ENCODE measurements at regions not wholly inside any gene's neighbourhood (a gene's known extent, or its start where the extent isn't known, plus 50 kb on each side); places are given as distances from the start of the nearest gene placed in this dataset.
"Not testable (repeated sequence)": the region's sequence is repeated elsewhere in the genome, so short reads cannot be mapped to it uniquely, and the experiment has no call there.

- DNase-seq (ENCODE audit: low spot score): peak; percentile 2
Observed at GRCh38 chrX:86946569-86946968, 571.0 kb upstream of the KLHL4 start.

GRCh38 chrX:86964321-86964720 is 553.3 kb upstream of the KLHL4 start:
- DNase-seq (ENCODE audit: low spot score): no peak
- no peak for TF ChIP-seq CTCF (IDR thresholded peaks at IDR 0.05; ENCODE audit: extremely low read depth, missing control alignments)

More at GRCh38 chrX:86946569-86946968, 571.0 kb upstream of the KLHL4 start:
- TF ChIP-seq CTCF (IDR thresholded peaks at IDR 0.05; ENCODE audit: extremely low read depth, missing control alignments): peak; percentile 7

GRCh38 chrX:86981326-86981879 is 536.2 kb upstream of the KLHL4 start:
- DNase-seq (ENCODE audit: low spot score): no peak
- no peak for TF ChIP-seq CTCF (IDR thresholded peaks at IDR 0.05; ENCODE audit: extremely low read depth, missing control alignments)

- DNase-seq (ENCODE audit: low spot score): not testable (repeated sequence)
Observed at GRCh38 chrX:86987351-86987750, 530.3 kb upstream of the KLHL4 start.

- no peak for DNase-seq (ENCODE audit: low spot score)
- no peak for TF ChIP-seq CTCF (IDR thresholded peaks at IDR 0.05; ENCODE audit: extremely low read depth, missing control alignments)
Observed at GRCh38 chrX:87003031-87003430, 514.6 kb upstream of the KLHL4 start.

- no peak for DNase-seq (ENCODE audit: low spot score)
- TF ChIP-seq CTCF (IDR thresholded peaks at IDR 0.05; ENCODE audit: extremely low read depth, missing control alignments): no peak
Observed at GRCh38 chrX:87005183-87005582, 512.4 kb upstream of the KLHL4 start.

GRCh38 chrX:87005885-87006284 is 511.7 kb upstream of the KLHL4 start:
- DNase-seq (ENCODE audit: low spot score): no peak
- TF ChIP-seq CTCF (IDR thresholded peaks at IDR 0.05; ENCODE audit: extremely low read depth, missing control alignments): no peak

GRCh38 chrX:87006561-87006960 is 511.0 kb upstream of the KLHL4 start:
- no peak for DNase-seq (ENCODE audit: low spot score)
- no peak for TF ChIP-seq CTCF (IDR thresholded peaks at IDR 0.05; ENCODE audit: extremely low read depth, missing control alignments)
